ENCODE measurements at regions not wholly inside any gene's neighbourhood (a gene's known extent, or its start where the extent isn't known, plus 50 kb on each side); places are given as distances from the start of the nearest gene placed in this dataset.

- no peak for TF ChIP-seq EZH2phosphoT487 (IDR thresholded peaks at IDR 0.05; ENCODE audit: borderline replicate concordance)
- TF ChIP-seq CTCF (conservative IDR thresholded peaks at IDR 0.05; ENCODE audit: low read length), result no peak
- H3K27me3 ChIP-seq (ENCODE audit: insufficient read depth, low read length, poor library complexity, severe bottlenecking), result no peaks in the 10 kb centered on the region
- no peaks in the 10 kb centered on the region for H3K9me2 ChIP-seq (replicated peaks; ENCODE audit: low read depth, low read length)
- H3K9ac ChIP-seq (ENCODE audit: low read depth, low read length, poor library complexity, severe bottlenecking), result no peak overlapping the region
- no peak overlapping the region for H3K4me2 ChIP-seq (ENCODE audit: low read depth, low read length, poor library complexity, severe bottlenecking)
- H3K4me3 ChIP-seq (ENCODE audit: low read length, poor library complexity, severe bottlenecking), result no peak overlapping the region
- H2AFZ ChIP-seq (ENCODE audit: low read length), result no peak overlapping the region
- no peaks in the 10 kb centered on the region for H3F3A ChIP-seq (ENCODE audit: low read depth)
- H3K36me3 ChIP-seq (ENCODE audit: insufficient read depth, low read length), result no peaks in the 10 kb centered on the region
- no peaks in the 10 kb centered on the region for H3K79me2 ChIP-seq (ENCODE audit: insufficient read depth, low read length)
- no peaks in the 10 kb centered on the region for H4K20me1 ChIP-seq (ENCODE audit: insufficient read depth, low read length, poor library complexity, severe bottlenecking)
- H3K9me3 ChIP-seq (ENCODE audit: insufficient read depth, low read depth, low read length), result no peaks in the 10 kb centered on the region
- H3K4me1 ChIP-seq (ENCODE audit: insufficient read depth, low read length, poor library complexity, severe bottlenecking), result no peaks in the 10 kb centered on the region
Measured at GRCh38 chr10:108086502-108086901, 922.0 kb upstream of the SORCS1 start.

- Histone ChIP-seq H2AFZ (ENCODE audit: low read length) (no peak overlapping the region), H3K9ac (ENCODE audit: low read depth, low read length, poor library complexity, severe bottlenecking) (no peak overlapping the region)
Measured at GRCh38 chr10:108082596-108082995, 918.1 kb upstream of the SORCS1 start.

GRCh38 chr10:108078263-108078662 lies 913.8 kb upstream of the SORCS1 start:
- Histone ChIP-seq H3K4me2 (ENCODE audit: low read depth, low read length, poor library complexity, severe bottlenecking) (no peak overlapping the region), H3K9me2 (replicated peaks; ENCODE audit: low read depth, low read length) (no peaks in the 10 kb centered on the region), H3K79me2 (ENCODE audit: insufficient read depth, low read length) (no peaks in the 10 kb centered on the region), H3K9ac (ENCODE audit: low read depth, low read length, poor library complexity, severe bottlenecking) (no peak overlapping the region), H3K27me3 (ENCODE audit: insufficient read depth, low read length, poor library complexity, severe bottlenecking) (no peaks in the 10 kb centered on the region), H2AFZ (ENCODE audit: low read length) (no peak overlapping the region), H3K4me3 (ENCODE audit: low read length, poor library complexity, severe bottlenecking) (no peak overlapping the region), H3K36me3 (ENCODE audit: insufficient read depth, low read length) (no peaks in the 10 kb centered on the region), H3F3A (ENCODE audit: low read depth) (no peaks in the 10 kb centered on the region), H3K4me1 (ENCODE audit: insufficient read depth, low read length, poor library complexity, severe bottlenecking) (no peaks in the 10 kb centered on the region), H3K9me3 (ENCODE audit: insufficient read depth, low read depth, low read length) (no peaks in the 10 kb centered on the region), H4K20me1 (ENCODE audit: insufficient read depth, low read length, poor library complexity, severe bottlenecking) (no peaks in the 10 kb centered on the region)
- TF ChIP-seq CTCF (conservative IDR thresholded peaks at IDR 0.05; ENCODE audit: low read length), result no peak
- TF ChIP-seq EZH2phosphoT487 (IDR thresholded peaks at IDR 0.05; ENCODE audit: borderline replicate concordance), result no peak

More at GRCh38 chr10:108082596-108082995, 918.1 kb upstream of the SORCS1 start:
- Histone ChIP-seq H3F3A (ENCODE audit: low read depth) (no peaks in the 10 kb centered on the region), H3K9me2 (replicated peaks; ENCODE audit: low read depth, low read length) (no peaks in the 10 kb centered on the region), H3K79me2 (ENCODE audit: insufficient read depth, low read length) (no peaks in the 10 kb centered on the region), H4K20me1 (ENCODE audit: insufficient read depth, low read length, poor library complexity, severe bottlenecking) (no peaks in the 10 kb centered on the region), H3K36me3 (ENCODE audit: insufficient read depth, low read length) (no peaks in the 10 kb centered on the region), H3K4me3 (ENCODE audit: low read length, poor library complexity, severe bottlenecking) (no peak overlapping the region), H3K27me3 (ENCODE audit: insufficient read depth, low read length, poor library complexity, severe bottlenecking) (no peaks in the 10 kb centered on the region), H3K9me3 (ENCODE audit: insufficient read depth, low read depth, low read length) (no peaks in the 10 kb centered on the region), H3K4me1 (ENCODE audit: insufficient read depth, low read length, poor library complexity, severe bottlenecking) (no peaks in the 10 kb centered on the region), H3K4me2 (ENCODE audit: low read depth, low read length, poor library complexity, severe bottlenecking) (no peak overlapping the region)
- TF ChIP-seq EZH2phosphoT487 (IDR thresholded peaks at IDR 0.05; ENCODE audit: borderline replicate concordance) (no peak), CTCF (conservative IDR thresholded peaks at IDR 0.05; ENCODE audit: low read length) (no peak)

All from Loucy (cell line).